ENCODE measurements at regions not wholly inside any gene's neighbourhood (a gene's known extent, or its start where the extent isn't known, plus 50 kb on each side); places are given as distances from the start of the nearest gene placed in this dataset.

DNA sequence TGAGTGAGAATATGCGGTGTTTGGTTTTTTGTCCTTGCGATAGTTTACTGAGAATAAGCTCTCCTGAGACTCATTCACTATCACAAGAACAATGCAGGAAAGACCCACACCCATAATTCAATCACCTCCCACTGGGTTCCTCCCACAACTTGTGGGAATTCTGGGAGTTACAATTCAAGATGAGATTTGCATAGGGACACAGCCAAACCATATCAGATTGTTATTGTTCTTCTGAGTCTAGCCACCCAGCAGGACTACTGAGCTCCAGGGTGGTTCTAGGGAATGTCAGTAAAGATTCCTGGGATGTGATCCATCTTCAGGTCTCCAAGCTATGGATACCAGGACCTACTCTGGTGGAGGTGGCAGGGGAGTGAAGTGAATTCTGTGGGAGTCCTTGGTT, 2075.1 kb upstream of the CDH9 start:
- Mint-ChIP-seq H3K27ac (ENCODE audit: low read depth) (no peak overlapping the region), H3K4me3 (no peak overlapping the region)

GRCh38 chr5:29099585-29099984, 2061.2 kb upstream of the CDH9 start:
- Mint-ChIP-seq H3K9me3 (peaks cover 19% of the 10 kb centered on the region), H3K4me3 (no peak overlapping the region), H3K4me1 (no peaks in the 10 kb centered on the region), H3K27ac (ENCODE audit: low read depth) (no peak overlapping the region), H3K36me3 (ENCODE audit: insufficient read depth) (no peaks in the 10 kb centered on the region), H3K27me3 (no peaks in the 10 kb centered on the region)
- DNase-seq (ENCODE audit: low spot score in 2 of 2) = no peak
- no peak for ATAC-seq (replicated peaks; ENCODE audit: extremely low read depth, poor library complexity, severe bottlenecking)

More for the DNA sequence above, 2075.1 kb upstream of the CDH9 start:
- ATAC-seq (replicated peaks; ENCODE audit: extremely low read depth, poor library complexity, severe bottlenecking) = no peak
- Mint-ChIP-seq H3K4me1 (no peaks in the 10 kb centered on the region), H3K9me3 (peaks cover 24% of the 10 kb centered on the region), H3K36me3 (ENCODE audit: insufficient read depth) (no peaks in the 10 kb centered on the region), H3K27me3 (no peaks in the 10 kb centered on the region)
- no peak for DNase-seq (ENCODE audit: low spot score in 2 of 2)

- Mint-ChIP-seq H3K4me3 (no peak overlapping the region), H3K27me3 (no peaks in the 10 kb centered on the region), H3K4me1 (no peaks in the 10 kb centered on the region), H3K27ac (ENCODE audit: low read depth) (no peak overlapping the region), H3K9me3 (peaks cover 26% of the 10 kb centered on the region), H3K36me3 (ENCODE audit: insufficient read depth) (no peaks in the 10 kb centered on the region)
- ATAC-seq (replicated peaks; ENCODE audit: extremely low read depth, poor library complexity, severe bottlenecking) = no peak
- no peak for DNase-seq (ENCODE audit: low spot score in 2 of 2)
Observed at GRCh38 chr5:29089591-29090130, 2051.3 kb upstream of the CDH9 start.

DNA sequence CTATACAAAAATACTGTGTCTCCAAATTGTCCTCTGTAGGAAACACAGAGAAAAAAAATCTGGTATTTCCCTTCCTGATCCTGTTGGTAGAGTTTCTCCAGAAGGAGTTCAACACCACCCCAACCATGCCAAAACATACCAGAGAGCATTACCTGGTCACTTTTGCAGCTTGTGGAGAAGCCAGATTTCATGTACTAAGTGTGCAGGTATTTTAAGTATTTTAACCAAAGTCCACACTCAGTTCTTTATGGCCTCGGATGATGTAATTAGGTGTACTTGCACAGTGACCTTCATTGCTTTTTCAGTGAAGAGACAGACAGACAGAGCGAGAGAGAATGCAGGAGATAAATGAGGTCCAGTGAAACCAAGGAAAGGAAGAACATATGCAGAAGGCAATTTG, 2046.8 kb upstream of the CDH9 start:
- Mint-ChIP-seq H3K4me1 (no peaks in the 10 kb centered on the region), H3K36me3 (ENCODE audit: insufficient read depth) (no peaks in the 10 kb centered on the region), H3K4me3 (no peak overlapping the region), H3K27me3 (no peaks in the 10 kb centered on the region), H3K9me3 (peaks cover 25% of the 10 kb centered on the region), H3K27ac (ENCODE audit: low read depth) (no peak overlapping the region)
- DNase-seq (ENCODE audit: low spot score in 2 of 2) (no peak), ATAC-seq (replicated peaks; ENCODE audit: extremely low read depth, poor library complexity, severe bottlenecking) (no peak)

DNA sequence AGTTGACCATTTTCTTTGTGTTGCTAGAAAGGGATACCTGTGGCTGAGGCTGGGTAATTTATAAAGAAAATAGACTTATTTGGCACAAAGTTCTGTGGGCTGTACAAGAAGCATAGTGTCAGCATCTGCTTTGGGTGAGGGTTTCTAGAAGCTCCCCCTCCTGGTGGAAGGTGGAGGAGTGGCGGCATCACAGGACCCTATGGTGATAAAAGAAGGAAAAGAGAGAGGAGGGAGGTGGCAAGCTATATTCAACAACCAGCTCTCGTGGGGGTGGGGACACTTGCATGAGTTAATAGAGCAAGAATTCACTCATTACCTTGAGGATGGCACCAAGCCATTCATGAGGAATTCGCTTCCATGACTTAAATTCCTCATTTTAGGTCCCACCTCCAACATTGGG, 2041.4 kb upstream of the CDH9 start:
- Mint-ChIP-seq H3K4me3 (no peak overlapping the region), H3K36me3 (ENCODE audit: insufficient read depth) (no peaks in the 10 kb centered on the region)

GRCh38 chr5:29077451-29077850, 2039.1 kb upstream of the CDH9 start:
- H3K36me3 Mint-ChIP-seq (ENCODE audit: insufficient read depth) = no peaks in the 10 kb centered on the region
- no peak for ATAC-seq (replicated peaks; ENCODE audit: extremely low read depth, poor library complexity, severe bottlenecking)
- no peak overlapping the region for H3K4me3 Mint-ChIP-seq
- no peak for DNase-seq (ENCODE audit: low spot score in 2 of 2)
- no peak overlapping the region for H3K27ac Mint-ChIP-seq (ENCODE audit: low read depth)
- H3K27me3 Mint-ChIP-seq = no peaks in the 10 kb centered on the region
- H3K9me3 Mint-ChIP-seq = peaks cover 21% of the 10 kb centered on the region
- H3K4me1 Mint-ChIP-seq = no peaks in the 10 kb centered on the region

More for the DNA sequence above, 2041.4 kb upstream of the CDH9 start:
- no peak for ATAC-seq (replicated peaks; ENCODE audit: extremely low read depth, poor library complexity, severe bottlenecking)
- Mint-ChIP-seq H3K4me1 (no peaks in the 10 kb centered on the region), H3K27ac (ENCODE audit: low read depth) (no peak overlapping the region), H3K27me3 (no peaks in the 10 kb centered on the region), H3K9me3 (peaks cover 21% of the 10 kb centered on the region)
- DNase-seq (ENCODE audit: low spot score in 2 of 2) = no peak

DNA sequence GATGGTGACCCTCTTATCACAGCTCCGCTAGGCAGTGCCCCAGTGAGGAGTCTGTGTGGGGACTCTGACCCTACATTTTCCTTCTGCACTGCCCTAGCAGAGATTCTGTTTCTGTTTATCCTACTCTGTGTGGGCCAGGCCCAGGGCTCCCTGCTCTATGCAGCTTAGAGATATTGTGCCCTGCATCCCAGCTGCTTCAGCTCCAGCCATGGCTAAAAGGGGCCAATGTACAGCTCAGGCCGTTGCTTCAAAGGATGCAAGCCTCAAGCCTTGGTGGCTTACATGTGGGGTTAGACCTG, 2030.7 kb upstream of the CDH9 start:
- Mint-ChIP-seq H3K27me3 (no peaks in the 10 kb centered on the region), H3K27ac (ENCODE audit: low read depth) (no peak overlapping the region), H3K36me3 (ENCODE audit: insufficient read depth) (no peaks in the 10 kb centered on the region), H3K4me1 (no peaks in the 10 kb centered on the region), H3K9me3 (peaks cover 34% of the 10 kb centered on the region), H3K4me3 (no peak overlapping the region)
- no peak for ATAC-seq (replicated peaks; ENCODE audit: extremely low read depth, poor library complexity, severe bottlenecking)
- no peak for DNase-seq (ENCODE audit: low spot score in 2 of 2)

DNA sequence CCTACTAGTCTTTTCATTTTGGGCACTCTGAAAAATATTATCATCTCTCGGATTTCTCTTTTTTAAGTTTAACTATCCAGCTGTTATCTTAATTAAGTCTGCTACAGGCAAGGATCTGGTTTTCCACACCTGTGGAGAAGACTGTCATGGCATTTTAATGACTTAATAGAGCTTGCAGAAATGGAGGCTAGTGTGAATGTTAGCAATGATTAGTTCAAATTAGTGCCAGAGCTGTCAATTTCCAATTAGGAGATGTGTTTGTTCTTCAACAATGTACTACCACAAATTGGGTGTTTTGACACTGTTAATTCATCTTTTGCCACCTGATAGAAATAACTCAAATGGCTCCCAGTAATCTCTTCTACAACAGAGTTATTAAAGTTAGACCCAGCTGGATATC, 2023.0 kb upstream of the CDH9 start:
- ATAC-seq (replicated peaks; ENCODE audit: extremely low read depth, poor library complexity, severe bottlenecking) (no peak), DNase-seq (ENCODE audit: low spot score in 2 of 2) (no peak)
- H3K27ac Mint-ChIP-seq (ENCODE audit: low read depth) = no peak overlapping the region
- H3K9me3 Mint-ChIP-seq = peaks cover 14% of the 10 kb centered on the region
- no peak overlapping the region for H3K4me3 Mint-ChIP-seq
- no peaks in the 10 kb centered on the region for H3K27me3 Mint-ChIP-seq
- no peaks in the 10 kb centered on the region for H3K4me1 Mint-ChIP-seq
- H3K36me3 Mint-ChIP-seq (ENCODE audit: insufficient read depth) = no peaks in the 10 kb centered on the region

DNA sequence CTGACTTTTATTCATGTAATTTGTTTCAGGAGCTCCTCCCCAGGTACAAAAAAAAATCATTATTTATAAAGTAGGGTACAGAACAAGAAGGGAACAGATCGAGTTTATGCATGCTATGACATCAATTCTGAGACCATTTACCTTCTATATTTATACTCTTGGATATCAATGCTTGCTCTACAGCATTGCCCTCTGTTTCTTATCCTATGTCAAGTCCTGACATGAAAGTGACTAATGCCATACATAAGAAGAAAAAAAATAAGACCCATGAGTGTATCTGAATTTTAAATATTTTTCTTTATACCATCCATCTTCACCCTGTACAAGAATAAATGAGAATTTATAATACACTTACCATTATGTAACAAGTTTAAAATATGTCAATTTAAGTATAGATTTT, 2016.3 kb upstream of the CDH9 start:
- Mint-ChIP-seq H3K36me3 (ENCODE audit: insufficient read depth) (no peaks in the 10 kb centered on the region), H3K4me1 (no peaks in the 10 kb centered on the region), H3K9me3 (peaks cover 6% of the 10 kb centered on the region), H3K27ac (ENCODE audit: low read depth) (no peak overlapping the region), H3K4me3 (no peak overlapping the region), H3K27me3 (no peaks in the 10 kb centered on the region)
- ATAC-seq (replicated peaks; ENCODE audit: extremely low read depth, poor library complexity, severe bottlenecking) (no peak), DNase-seq (ENCODE audit: low spot score in 2 of 2) (no peak)

DNA sequence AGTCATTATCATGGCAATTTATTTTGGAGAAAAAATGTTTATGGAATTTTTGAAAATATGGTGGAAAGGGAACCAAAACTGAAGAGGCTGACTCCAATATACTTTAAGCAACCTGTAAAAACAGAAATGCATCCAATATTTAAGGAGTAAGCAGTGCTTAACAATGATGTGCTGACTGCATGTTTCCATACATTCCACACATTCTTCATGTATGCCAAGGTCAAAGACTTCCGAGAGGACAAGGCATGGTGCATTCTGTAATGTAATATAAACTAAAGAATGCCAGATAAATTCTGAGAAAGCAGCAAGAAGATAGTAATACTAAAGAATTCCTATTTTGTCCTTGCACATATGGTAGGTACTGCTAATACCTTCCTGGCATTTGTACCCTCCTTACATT, 2015.9 kb upstream of the CDH9 start:
- H3K27me3 Mint-ChIP-seq = no peaks in the 10 kb centered on the region
- H3K36me3 Mint-ChIP-seq (ENCODE audit: insufficient read depth) = no peaks in the 10 kb centered on the region
- no peak overlapping the region for H3K4me3 Mint-ChIP-seq
- ATAC-seq (replicated peaks; ENCODE audit: extremely low read depth, poor library complexity, severe bottlenecking) = no peak
- H3K27ac Mint-ChIP-seq (ENCODE audit: low read depth) = no peak overlapping the region
- no peak for DNase-seq (ENCODE audit: low spot score in 2 of 2)
- H3K4me1 Mint-ChIP-seq = no peaks in the 10 kb centered on the region
- peaks cover 6% of the 10 kb centered on the region for H3K9me3 Mint-ChIP-seq

DNA sequence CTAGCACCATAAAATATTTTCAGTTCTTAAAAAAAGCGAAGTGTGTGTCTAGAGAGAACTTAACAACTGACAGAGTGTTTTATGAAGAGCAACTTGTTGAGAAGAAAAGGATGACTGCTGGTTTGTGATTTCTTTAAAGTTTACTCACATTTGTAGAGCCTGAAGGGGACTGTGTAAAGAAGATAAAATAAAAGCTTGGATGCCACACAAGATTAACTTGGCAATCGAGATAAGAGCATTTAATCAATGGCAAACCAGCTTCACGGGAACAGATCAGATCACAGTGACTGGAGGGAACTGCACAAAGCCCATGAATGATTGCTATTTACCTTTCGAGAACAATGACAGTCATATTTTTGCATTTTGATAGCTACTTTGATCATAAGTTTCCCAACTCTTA, 2013.1 kb upstream of the CDH9 start:
- Mint-ChIP-seq H3K27me3 (no peaks in the 10 kb centered on the region), H3K4me3 (no peak overlapping the region), H3K36me3 (ENCODE audit: insufficient read depth) (no peaks in the 10 kb centered on the region), H3K4me1 (no peaks in the 10 kb centered on the region), H3K9me3 (peaks cover 6% of the 10 kb centered on the region), H3K27ac (ENCODE audit: low read depth) (no peak overlapping the region)
- ATAC-seq (replicated peaks; ENCODE audit: extremely low read depth, poor library complexity, severe bottlenecking) (no peak), DNase-seq (ENCODE audit: low spot score in 2 of 2) (no peak)

- ATAC-seq (replicated peaks; ENCODE audit: extremely low read depth, poor library complexity, severe bottlenecking) (no peak), DNase-seq (ENCODE audit: low spot score in 2 of 2) (no peak)
- H3K27ac Mint-ChIP-seq (ENCODE audit: low read depth) = no peak overlapping the region
- no peaks in the 10 kb centered on the region for H3K36me3 Mint-ChIP-seq (ENCODE audit: insufficient read depth)
- H3K4me1 Mint-ChIP-seq = no peaks in the 10 kb centered on the region
- no peaks in the 10 kb centered on the region for H3K27me3 Mint-ChIP-seq
- no peak overlapping the region for H3K4me3 Mint-ChIP-seq
- no peaks in the 10 kb centered on the region for H3K9me3 Mint-ChIP-seq
Observed at GRCh38 chr5:29042152-29042551, 2003.8 kb upstream of the CDH9 start.

- no peaks in the 10 kb centered on the region for H3K4me1 Mint-ChIP-seq
- H3K36me3 Mint-ChIP-seq (ENCODE audit: insufficient read depth) = no peaks in the 10 kb centered on the region
- no peak overlapping the region for H3K27ac Mint-ChIP-seq (ENCODE audit: low read depth)
- H3K4me3 Mint-ChIP-seq = no peak overlapping the region
- DNase-seq (ENCODE audit: low spot score in 2 of 2) (no peak), ATAC-seq (replicated peaks; ENCODE audit: extremely low read depth, poor library complexity, severe bottlenecking) (no peak)
- H3K9me3 Mint-ChIP-seq = peaks cover 3% of the 10 kb centered on the region
- H3K27me3 Mint-ChIP-seq = no peaks in the 10 kb centered on the region
Observed at GRCh38 chr5:29040404-29040803, 2002.0 kb upstream of the CDH9 start.

DNA sequence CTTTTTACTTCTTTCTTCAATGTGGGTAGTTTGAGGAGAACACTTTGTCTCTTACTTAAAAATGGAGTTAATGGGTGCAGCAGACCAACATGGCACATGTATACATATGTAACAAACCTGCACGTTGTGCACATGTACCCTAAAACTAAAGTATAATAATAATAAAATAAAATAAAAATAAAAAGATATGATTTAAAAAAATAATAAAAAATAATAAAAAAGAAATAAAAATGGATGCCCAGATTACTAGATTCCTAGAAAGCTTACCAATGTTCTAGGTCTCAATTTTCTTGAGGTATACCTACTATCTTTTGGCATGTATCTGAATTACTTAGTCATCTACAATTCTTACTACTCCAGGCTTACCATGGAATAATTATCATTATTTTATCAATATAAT, 2001.6 kb upstream of the CDH9 start:
- Mint-ChIP-seq H3K27me3 (no peaks in the 10 kb centered on the region), H3K36me3 (ENCODE audit: insufficient read depth) (no peaks in the 10 kb centered on the region), H3K27ac (ENCODE audit: low read depth) (no peak overlapping the region), H3K4me1 (no peaks in the 10 kb centered on the region), H3K4me3 (no peak overlapping the region), H3K9me3 (peaks cover 6% of the 10 kb centered on the region)
- DNase-seq (ENCODE audit: low spot score in 2 of 2) (no peak), ATAC-seq (replicated peaks; ENCODE audit: extremely low read depth, poor library complexity, severe bottlenecking) (no peak)
